ENCODE measurements at regions not wholly inside any gene's neighbourhood (a gene's known extent, or its start where the extent isn't known, plus 50 kb on each side); places are given as distances from the start of the nearest gene placed in this dataset.

DNA sequence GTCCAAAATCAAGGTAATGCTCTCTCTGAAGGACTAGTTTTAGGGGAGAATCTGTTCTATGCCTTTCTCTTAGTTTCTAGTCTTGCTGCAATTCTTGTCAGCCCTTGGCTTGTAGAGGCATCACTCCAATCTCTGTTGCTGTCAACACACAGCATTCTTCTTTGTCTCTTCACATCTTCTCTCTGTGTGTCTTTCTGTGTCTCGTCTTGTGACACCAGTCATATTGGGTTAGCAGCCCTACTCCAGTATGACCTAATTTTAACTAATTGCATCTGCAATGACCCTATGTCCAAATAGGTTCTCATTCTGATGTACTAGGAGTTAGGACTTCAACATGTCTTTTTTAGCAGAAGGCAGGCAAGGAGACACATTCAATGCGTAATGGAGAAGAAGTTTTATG lies 1110.6 kb downstream of the DTWD2 start:
- WGBS, 2 donors: 79 to 82% methylated on average over 2 of the region's 2 CpGs

DNA sequence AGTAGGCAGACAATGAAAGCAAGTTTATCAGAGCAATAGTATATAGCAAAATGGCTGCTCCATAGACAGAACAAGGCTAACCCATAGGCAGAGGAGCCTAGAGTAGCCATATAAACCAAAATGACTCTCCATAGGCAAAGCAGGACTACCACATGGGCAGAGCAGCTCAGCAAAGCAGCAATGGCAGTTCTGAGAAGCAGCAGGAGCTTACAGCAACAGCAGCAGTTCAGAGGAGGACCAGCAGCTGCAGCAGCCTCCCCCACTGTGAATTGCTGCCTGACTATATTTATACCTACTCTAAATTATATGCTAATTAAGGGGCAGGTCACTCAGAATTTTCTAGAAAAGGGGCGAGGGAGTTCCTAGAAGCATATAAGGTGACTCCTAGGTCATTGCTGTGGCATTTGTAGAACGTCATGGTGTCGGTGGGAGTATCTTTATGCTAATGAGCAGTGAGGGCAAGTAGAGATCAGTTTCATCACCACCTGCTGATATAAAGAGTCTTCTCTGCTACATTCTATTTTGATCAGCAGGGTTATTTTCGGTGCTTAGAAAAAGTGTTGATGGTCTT lies 1115.5 kb downstream of the DTWD2 start:
- no peak for DNase-seq
- Histone ChIP-seq H3K4me3 (replicated peaks in 1 of 3) (no peak overlapping the region), H3K9me3 (no peaks in the 10 kb centered on the region), H3K27ac (no peak overlapping the region), H3K36me3 (no peaks in the 10 kb centered on the region), H3K4me1 (no peaks in the 10 kb centered on the region), H3K27me3 (no peaks in the 10 kb centered on the region)
- TF ChIP-seq POLR2A (IDR thresholded peaks at IDR 0.05): no peak
- TF ChIP-seq, protein P1, sequence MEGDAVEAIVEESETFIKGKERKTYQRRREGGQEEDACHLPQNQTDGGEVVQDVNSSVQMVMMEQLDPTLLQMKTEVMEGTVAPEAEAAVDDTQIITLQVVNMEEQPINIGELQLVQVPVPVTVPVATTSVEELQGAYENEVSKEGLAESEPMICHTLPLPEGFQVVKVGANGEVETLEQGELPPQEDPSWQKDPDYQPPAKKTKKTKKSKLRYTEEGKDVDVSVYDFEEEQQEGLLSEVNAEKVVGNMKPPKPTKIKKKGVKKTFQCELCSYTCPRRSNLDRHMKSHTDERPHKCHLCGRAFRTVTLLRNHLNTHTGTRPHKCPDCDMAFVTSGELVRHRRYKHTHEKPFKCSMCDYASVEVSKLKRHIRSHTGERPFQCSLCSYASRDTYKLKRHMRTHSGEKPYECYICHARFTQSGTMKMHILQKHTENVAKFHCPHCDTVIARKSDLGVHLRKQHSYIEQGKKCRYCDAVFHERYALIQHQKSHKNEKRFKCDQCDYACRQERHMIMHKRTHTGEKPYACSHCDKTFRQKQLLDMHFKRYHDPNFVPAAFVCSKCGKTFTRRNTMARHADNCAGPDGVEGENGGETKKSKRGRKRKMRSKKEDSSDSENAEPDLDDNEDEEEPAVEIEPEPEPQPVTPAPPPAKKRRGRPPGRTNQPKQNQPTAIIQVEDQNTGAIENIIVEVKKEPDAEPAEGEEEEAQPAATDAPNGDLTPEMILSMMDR (IDR thresholded peaks at IDR 0.05): no peak
- intact Hi-C loops (cut with DNase I): no loop called here
- 87 to 91% methylated on average over 4 of the region's 4 CpGs for WGBS, 2 donors

More for the DNA sequence above, 1110.6 kb downstream of the DTWD2 start:
- Histone ChIP-seq H3K9me3 (no peaks in the 10 kb centered on the region), H3K4me1 (no peaks in the 10 kb centered on the region), H3K27ac (no peak overlapping the region), H3K27me3 (no peaks in the 10 kb centered on the region), H3K36me3 (no peaks in the 10 kb centered on the region), H3K4me3 (replicated peaks in 1 of 3) (no peak overlapping the region)
- no peak for DNase-seq
- TF ChIP-seq, protein P1 (IDR thresholded peaks at IDR 0.05): no peak
- no peak for TF ChIP-seq POLR2A (IDR thresholded peaks at IDR 0.05)
- intact Hi-C loops (cut with DNase I): no loop called here

DNA sequence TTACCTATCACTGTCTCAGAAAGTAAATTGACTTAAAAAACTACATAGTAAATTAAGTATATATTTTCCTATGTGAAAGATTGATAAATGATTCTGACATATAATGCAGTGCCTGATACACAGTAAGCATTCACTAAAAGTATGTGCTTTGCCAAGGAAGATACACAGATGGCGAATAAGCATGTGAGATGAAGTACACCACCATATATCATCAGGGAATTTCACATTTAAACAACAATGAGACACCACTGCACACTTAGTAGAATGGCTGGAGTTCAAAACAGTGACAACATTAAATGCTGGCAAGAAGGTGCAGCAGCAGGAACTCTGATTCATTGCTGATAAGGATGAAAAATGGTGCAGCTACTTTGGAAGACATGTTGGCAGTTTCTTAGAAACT lies 1118.8 kb downstream of the DTWD2 start:
- H3K9me3 ChIP-seq: no peaks in the 10 kb centered on the region
- TF ChIP-seq POLR2A (IDR thresholded peaks at IDR 0.05): no peak
- TF ChIP-seq, protein P1 (IDR thresholded peaks at IDR 0.05): no peak
- intact Hi-C loops (cut with DNase I): no loop called here
- H3K27me3 ChIP-seq: no peaks in the 10 kb centered on the region
- DNase-seq: no peak
- no peaks in the 10 kb centered on the region for H3K36me3 ChIP-seq
- H3K27ac ChIP-seq: no peak overlapping the region
- no peaks in the 10 kb centered on the region for H3K4me1 ChIP-seq
- 90 to 91% methylated on average over 1 of the region's 1 CpG for WGBS, 2 donors
- no peak overlapping the region for H3K4me3 ChIP-seq (replicated peaks in 1 of 3)

DNA sequence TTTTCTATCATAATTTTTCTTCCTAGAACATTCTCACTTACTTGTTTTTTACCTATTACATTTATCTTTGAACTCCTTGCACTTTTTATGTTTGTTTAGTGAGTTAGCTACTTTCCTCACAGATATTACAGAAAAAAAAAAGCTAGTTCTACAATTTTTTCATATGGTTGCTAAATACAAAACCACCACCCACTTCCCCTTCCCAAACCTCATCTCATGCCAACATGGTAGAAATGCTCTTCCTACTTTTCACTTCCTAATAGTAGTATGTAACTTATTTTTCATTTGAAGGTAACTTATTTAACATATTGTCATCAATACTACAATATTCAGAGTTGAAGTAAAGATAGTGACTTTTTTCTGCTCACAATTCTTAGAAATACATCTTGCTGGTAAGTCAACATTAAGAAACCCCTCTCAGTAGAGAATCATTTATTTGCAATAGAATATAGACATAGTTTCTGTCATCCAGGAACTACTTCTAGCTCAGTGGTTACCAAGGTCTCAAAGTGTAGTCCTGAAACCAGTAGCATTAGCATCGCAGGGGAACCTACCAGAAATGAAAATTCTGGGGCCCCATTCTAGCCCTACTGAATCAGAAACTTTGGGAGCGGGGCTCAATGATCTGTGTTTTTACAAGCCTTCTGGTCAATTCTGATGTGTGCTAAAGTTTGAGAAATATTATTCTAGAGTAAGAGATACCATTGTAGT lies 1124.6 kb downstream of the DTWD2 start:
- no peak overlapping the region for H3K4me3 ChIP-seq (replicated peaks in 1 of 3)
- H3K4me1 ChIP-seq: no peaks in the 10 kb centered on the region
- 90 to 98% methylated on average over 2 of the region's 2 CpGs for WGBS, 2 donors
- TF ChIP-seq POLR2A (IDR thresholded peaks at IDR 0.05): no peak
- TF ChIP-seq, protein P1 (IDR thresholded peaks at IDR 0.05): no peak
- no peaks in the 10 kb centered on the region for H3K36me3 ChIP-seq
- no peak overlapping the region for H3K27ac ChIP-seq
- intact Hi-C loops (cut with DNase I): no loop called here
- no peaks in the 10 kb centered on the region for H3K27me3 ChIP-seq
- H3K9me3 ChIP-seq: no peaks in the 10 kb centered on the region
- no peak for DNase-seq

DNA sequence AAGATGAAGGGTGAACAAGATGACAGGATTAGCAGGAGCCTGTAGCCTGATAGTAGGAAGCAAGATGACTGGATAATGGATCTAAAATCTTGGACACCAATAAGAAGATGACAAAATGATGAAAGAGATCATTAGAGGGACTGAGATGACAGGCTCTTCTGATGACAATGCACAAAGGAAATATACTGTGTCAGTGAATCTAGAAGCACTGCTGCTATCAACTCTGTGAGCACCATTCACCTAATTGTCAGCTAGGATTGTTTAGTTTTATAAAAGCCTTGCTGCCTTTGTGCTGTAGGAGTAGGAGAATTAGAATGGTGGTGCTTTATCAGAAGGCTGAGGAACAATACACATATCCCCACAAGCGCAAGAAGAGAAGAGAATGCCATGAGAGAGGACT lies 1127.8 kb downstream of the DTWD2 start:
- DNase-seq: no peak
- TF ChIP-seq, protein P1 (IDR thresholded peaks at IDR 0.05): no peak
- no peak for TF ChIP-seq POLR2A (IDR thresholded peaks at IDR 0.05)
- Histone ChIP-seq H3K9me3 (no peaks in the 10 kb centered on the region), H3K4me1 (no peaks in the 10 kb centered on the region), H3K36me3 (no peaks in the 10 kb centered on the region), H3K27ac (no peak overlapping the region), H3K4me3 (replicated peaks in 1 of 3) (no peak overlapping the region), H3K27me3 (no peaks in the 10 kb centered on the region)
- intact Hi-C loops (cut with DNase I): no loop called here
- 90 to 95% methylated on average over 1 of the region's 1 CpG for WGBS, 2 donors

Data from thyroid gland (tissue), 4 donors.